Forelimb muscle (tissue), 1 donor: ENCODE measurements at regions not wholly inside any gene's neighbourhood (a gene's known extent, or its start where the extent isn't known, plus 50 kb on each side); places are given as distances from the start of the nearest gene placed in this dataset.
"Not testable (repeated sequence)": the region's sequence is repeated elsewhere in the genome, so short reads cannot be mapped to it uniquely, and the experiment has no call there.

Experiments used
- DNase-seq: peaks from one replicate; pipeline ENCODE4 v3.0.0-alpha.2; 2013; ENCODE audit warnings: low read depth

GRCh38 chr5:166058660-166059059 is 2232.8 kb upstream of the WWC1 start:
- no peak for DNase-seq

GRCh38 chr5:166062094-166062493 is 2229.4 kb upstream of the WWC1 start:
- no peak for DNase-seq

GRCh38 chr5:166062719-166063118 is 2228.7 kb upstream of the WWC1 start:
- DNase-seq = no peak

- no peak for DNase-seq
Observed at GRCh38 chr5:166063261-166063660, 2228.2 kb upstream of the WWC1 start.

GRCh38 chr5:166068547-166069335 is 2222.7 kb upstream of the WWC1 start:
- no peak for DNase-seq

GRCh38 chr5:166073901-166074581 is 2217.4 kb upstream of the WWC1 start:
- no peak for DNase-seq

- DNase-seq = no peak
Observed at GRCh38 chr5:166074582-166075481, 2216.6 kb upstream of the WWC1 start.

- no peak for DNase-seq
Observed at GRCh38 chr5:166083183-166083959, 2208.1 kb upstream of the WWC1 start.

GRCh38 chr5:166086568-166086967 is 2204.9 kb upstream of the WWC1 start:
- DNase-seq = no peak

GRCh38 chr5:166088389-166089039 is 2202.9 kb upstream of the WWC1 start:
- no peak for DNase-seq

GRCh38 chr5:166091931-166092330 is 2199.5 kb upstream of the WWC1 start:
- DNase-seq = no peak

GRCh38 chr5:166093312-166093711 is 2198.1 kb upstream of the WWC1 start:
- DNase-seq = no peak

GRCh38 chr5:166102947-166103346 is 2188.5 kb upstream of the WWC1 start:
- DNase-seq = no peak

GRCh38 chr5:166111021-166111420 is 2180.4 kb upstream of the WWC1 start:
- no peak for DNase-seq

GRCh38 chr5:166117072-166118066 is 2174.1 kb upstream of the WWC1 start:
- no peak for DNase-seq

- DNase-seq = no peak
Observed at GRCh38 chr5:166119506-166119905, 2171.9 kb upstream of the WWC1 start.

- no peak for DNase-seq
Observed at GRCh38 chr5:166123717-166124116, 2167.7 kb upstream of the WWC1 start.

- no peak for DNase-seq
Observed at GRCh38 chr5:166127766-166128570, 2163.5 kb upstream of the WWC1 start.

GRCh38 chr5:166145107-166145506 is 2146.3 kb upstream of the WWC1 start:
- DNase-seq = not testable (repeated sequence)
